HG03064 (cell line): ENCODE measurements at regions not wholly inside any gene's neighbourhood (a gene's known extent, or its start where the extent isn't known, plus 50 kb on each side); places are given as distances from the start of the nearest gene placed in this dataset.

Source experiments
- ATAC-seq: cut with Tn5 transposase; IDR thresholded peaks from one replicate; pipeline ENCODE4 v1.9.1; 2021; ENCODE audit warnings: low read depth; ENCODE audit not compliant: unreplicated experiment

- no peak for ATAC-seq
Observed at GRCh38 chr11:116112087-116112935, 608.1 kb upstream of the CADM1 start.

DNA sequence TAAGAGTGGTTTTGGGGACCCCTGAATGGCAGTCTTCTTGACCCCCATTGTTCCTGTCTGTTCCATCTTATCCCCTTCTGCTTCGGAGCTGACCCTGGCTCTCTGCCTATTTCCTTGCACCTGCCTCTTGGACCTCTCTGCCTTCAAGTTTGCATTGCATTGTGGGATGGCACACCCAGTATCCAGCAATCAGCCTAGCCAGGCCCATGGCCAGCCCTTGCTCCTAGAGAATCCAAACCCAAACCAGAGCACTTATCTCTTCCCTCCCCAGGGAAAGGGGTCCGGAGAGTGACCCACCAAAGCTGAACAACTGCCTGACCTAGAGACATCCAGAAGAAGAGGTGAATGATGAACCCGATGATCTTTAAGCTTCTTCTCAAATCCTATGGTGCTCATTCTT lies 607.3 kb upstream of the CADM1 start:
- no peak for ATAC-seq

- ATAC-seq: no peak
Observed at GRCh38 chr11:116110802-116111201, 606.6 kb upstream of the CADM1 start.

GRCh38 chr11:116110356-116110755 lies 606.1 kb upstream of the CADM1 start:
- ATAC-seq: no peak

- no peak for ATAC-seq
Observed at GRCh38 chr11:116109228-116109627, 605.0 kb upstream of the CADM1 start.

GRCh38 chr11:116108161-116108560 lies 603.9 kb upstream of the CADM1 start:
- ATAC-seq: no peak

GRCh38 chr11:116107229-116107628 lies 603.0 kb upstream of the CADM1 start:
- ATAC-seq: no peak

DNA sequence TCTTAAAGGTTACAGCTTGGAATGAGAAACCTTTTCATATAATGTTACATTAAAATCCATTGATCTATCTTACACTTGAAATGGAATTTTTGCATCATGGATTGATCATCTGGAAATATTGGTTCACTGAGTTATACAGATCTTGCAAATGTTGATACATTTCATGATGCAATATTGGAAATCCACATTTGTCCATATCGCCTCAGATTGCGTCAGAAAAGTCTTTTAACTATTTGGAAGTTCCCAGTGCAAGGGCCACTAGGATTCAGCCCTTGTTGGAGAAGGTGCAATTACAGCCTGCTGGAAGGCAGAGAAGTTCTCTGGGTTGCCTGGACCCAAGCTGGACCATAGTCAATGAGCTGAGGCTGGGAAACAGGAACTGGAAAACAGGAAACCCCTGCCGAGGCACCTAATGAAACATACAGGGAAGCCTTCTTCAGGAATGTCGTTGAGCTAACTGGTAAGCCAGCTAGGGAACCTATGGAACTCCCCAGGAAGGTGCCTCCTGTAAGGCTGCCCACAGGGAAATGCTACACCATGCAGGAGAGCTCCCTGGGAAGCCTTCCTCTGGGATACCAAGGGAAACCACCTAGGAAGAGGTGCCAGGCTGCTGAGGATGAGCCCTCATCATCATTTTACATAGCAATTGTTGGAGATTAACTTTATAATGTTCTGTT lies 600.4 kb upstream of the CADM1 start:
- ATAC-seq: no peak

GRCh38 chr11:116101902-116102301 lies 597.7 kb upstream of the CADM1 start:
- ATAC-seq: no peak

- no peak for ATAC-seq
Observed at GRCh38 chr11:116100016-116100415, 595.8 kb upstream of the CADM1 start.

DNA sequence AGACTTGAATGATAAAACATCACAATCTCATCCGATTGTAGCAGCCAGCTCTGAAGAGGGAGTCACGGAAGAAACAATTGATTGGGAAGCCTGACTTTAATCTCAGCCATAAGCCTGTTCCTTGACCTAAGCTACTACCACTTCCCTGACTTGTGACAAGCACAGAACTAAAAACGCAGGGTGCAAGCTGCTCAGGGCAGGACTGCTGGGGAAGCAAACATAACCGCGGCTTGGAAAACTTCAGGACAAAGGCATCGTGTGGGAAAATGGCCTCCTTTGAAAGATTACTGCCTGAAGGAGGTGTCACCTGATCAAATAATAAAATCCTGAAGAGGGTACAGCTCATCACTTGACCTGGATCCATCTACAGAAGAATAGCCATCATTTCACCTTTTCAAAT lies 595.3 kb upstream of the CADM1 start:
- no peak for ATAC-seq

DNA sequence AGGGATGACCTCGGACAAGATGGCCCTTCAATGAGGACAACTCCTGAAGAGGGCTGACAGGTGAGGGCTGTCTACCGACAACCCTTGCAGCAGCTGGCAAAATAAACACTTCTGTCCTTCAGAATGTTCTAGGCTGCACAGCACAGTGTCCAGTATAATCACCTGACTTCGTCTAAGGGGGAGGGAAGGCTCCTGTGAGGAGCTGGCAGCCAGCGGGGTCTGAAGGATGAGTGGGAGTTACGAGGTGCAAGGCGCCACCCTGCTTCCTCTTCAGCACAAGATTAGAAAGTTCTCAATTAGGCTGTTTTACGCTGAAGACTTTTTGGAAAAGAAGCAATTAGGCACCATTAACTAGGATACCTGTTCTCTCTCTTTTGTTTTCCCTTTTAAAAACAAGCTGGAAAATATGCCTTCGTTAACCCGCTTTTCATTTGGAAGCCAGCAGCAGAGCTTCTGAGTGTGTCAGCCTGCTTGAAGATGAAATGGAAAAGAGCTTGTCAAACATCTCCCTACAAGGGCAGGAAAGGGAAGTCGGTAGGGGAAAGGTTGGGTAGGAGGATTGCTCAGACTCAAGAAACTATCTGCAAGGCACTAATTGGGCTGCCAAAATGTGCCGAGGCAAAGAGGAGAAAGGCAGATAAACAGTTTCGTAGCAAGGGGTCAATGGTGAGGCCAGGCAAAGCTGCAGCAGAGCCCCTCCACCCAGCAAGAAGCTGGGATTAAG lies 592.2 kb upstream of the CADM1 start:
- no peak for ATAC-seq

DNA sequence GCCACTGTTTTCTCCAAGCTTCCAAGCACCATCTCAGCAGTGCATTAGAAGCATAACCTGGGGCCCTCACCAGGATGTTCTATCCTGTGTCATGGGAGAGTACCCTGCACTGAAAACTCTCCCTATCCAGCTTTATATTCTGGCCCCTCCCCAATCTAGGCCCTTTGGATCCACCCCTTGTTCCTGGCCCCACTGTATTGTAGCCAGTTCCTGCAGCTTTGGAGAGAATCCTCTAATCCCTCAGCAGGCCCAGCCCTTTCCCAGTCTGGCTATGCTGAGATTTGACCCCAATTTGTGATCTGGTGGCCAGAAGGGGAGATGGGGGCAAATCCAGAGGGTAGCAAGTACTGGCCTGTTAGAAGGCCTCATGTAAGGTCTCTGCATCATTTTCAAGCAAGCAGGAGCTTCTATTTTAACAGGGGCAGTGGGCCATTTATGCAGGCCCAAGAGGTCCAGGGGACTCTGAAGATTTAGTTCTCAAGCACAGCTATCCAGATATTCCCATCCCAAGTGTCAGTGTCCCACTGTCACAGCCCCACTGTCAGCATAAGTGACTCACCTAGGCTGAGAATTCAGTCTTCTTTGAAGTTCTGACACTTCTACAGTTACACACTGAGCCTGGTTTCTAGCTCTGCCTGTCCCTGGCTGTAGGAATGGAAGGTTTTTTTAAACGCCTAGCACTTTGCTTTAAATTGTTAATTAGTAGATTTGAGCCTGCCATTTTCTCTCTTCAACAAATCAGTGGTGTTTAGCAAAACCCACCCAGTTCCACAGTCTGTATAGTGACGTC lies 589.5 kb upstream of the CADM1 start:
- ATAC-seq: no peak

DNA sequence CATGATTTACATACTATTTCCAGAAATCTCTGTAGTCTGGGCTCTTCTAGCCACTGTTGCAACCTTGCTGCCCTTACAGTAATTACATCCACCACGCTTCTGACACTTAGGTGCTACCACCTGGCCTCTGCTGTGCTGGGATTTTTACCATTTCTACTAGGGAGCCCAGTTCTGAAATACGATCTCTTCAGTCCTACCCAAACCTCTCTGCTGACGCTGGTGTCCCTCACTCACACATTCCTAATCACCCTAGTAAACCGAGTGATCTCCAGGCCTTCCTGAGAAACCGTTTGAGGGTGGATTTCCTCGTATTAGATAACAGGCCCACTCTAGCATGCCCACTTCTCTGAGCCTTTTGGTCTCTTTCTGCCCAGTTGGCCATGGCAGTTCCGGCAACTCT lies 588.9 kb upstream of the CADM1 start:
- ATAC-seq: no peak

- no peak for ATAC-seq
Observed at GRCh38 chr11:116086426-116086825, 582.2 kb upstream of the CADM1 start.

DNA sequence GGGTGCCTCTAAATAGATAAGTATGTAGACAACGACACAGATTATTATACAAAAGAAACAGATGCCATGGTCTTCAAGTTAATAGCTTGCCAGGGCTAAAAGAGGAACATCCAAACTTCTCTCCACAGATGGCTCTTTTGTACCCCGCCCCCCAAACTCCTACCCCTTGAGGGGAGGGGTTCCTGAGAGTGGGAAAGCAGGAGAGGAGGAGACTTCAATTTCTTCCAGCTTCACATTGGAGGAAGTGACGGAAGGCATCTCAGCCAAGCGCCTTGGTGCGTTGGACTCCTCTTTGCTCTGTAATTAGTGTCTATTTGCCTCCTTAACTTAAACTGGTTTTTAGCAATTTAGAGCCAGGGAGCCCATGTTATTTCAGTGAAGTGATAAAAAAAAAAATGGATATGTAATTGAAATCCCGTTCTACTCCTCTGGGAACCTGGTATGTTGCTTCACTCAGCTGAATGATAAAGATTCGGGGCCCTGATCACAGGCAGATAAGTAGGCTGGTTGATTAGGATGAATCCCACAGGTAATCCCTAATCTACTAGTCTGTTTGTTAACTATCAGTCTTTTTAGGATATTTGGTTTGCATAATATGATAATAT lies 580.9 kb upstream of the CADM1 start:
- no peak for ATAC-seq

DNA sequence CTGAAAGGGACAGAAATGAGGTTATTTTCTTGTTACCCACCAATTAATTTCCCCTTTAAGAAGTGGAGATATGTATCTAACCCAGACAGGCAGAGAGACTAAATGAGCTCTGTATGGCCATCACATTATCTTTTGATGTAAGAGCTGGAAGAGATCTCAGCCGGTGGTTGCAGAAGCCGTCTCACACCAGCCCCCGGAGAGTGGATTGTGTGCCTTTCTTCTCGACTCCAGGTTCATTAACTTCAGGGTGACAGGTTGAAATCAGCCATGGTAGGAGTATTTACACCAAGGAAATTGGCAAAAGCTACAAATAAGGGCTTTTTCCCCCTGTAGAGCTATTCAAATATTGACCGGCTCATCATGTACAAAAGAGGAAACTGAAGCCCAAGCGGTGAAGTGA lies 580.3 kb upstream of the CADM1 start:
- no peak for ATAC-seq

DNA sequence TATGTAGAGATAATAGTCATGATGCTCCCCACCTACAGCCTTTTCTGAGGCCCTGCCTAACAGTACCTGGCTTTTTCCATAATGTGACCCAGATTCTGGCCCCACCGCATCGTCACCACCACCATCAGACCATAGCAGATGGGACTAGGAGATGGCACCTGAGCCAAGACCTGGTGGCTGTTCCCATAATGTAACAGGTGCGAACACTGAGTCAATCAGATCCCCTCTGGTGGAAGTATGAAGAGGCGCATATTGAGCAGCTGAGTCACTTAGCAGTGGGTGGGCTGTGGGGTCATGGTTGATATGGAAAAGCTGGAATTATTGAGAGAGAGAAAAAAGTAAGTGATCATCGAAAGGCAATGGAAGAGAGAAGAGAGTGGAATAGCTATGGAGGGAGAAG lies 578.0 kb upstream of the CADM1 start:
- ATAC-seq: no peak

- ATAC-seq: no peak
Observed at GRCh38 chr11:116079580-116079979, 575.4 kb upstream of the CADM1 start.

DNA sequence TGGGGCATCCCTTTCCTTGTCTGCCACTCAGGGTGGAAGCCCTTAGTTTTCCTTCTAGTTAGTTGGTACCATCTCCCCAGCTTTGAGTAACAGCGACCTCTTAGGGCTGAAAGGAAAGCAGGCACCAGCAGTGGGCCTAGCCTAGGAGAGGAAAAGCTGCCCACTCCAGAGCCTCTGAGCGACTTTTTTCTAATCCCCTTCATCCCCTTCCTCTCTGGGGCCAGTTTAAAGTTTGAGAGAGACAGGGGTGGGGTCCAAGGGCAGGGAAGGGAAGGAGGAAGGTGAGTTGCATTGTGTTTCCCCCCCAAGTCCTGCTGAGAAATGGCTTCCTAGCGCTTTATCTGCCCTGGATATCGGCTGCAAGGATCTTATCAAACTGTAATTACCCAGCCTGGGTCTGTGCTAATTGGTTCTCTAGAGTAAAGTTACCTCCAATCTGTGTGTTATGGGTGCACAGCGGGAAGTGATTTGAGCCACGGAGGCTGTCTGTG lies 573.9 kb upstream of the CADM1 start:
- no peak for ATAC-seq
